ENCODE measurements at regions not wholly inside any gene's neighbourhood (a gene's known extent, or its start where the extent isn't known, plus 50 kb on each side); places are given as distances from the start of the nearest gene placed in this dataset.

DNA sequence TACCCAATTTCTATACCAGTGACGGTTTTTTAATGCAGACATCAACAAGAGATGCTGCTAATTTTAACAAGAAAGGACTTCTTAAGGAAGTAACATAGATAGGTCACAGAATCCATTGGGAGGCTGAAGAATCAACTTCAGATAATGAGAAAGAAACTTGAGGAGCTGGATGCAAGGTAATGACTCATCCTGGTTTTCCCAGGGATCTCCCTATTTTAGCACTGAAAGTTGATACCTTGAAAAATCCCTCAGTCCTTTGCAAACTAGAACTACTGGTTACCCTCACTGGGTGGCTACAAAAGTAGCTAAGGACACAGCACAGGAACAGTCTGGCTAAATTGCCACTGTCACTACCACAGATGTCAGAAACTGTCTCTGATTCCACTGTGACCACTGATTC is 561.9 kb downstream of the FLRT2 start:
- dilution Hi-C loops (cut with MboI; ENCODE audit: extremely low pct_ligation_motif_present, low sequenced_read_pairs) = no loop called here
- Histone ChIP-seq H3K9me1 (replicated peaks; ENCODE audit: control insufficient read depth, extremely low read depth, insufficient read depth, low read length) (no peaks in the 10 kb centered on the region), H3K79me2 (ENCODE audit: control insufficient read depth, insufficient read depth, low read length) (no peaks in the 10 kb centered on the region), H2AFZ (ENCODE audit: low read depth, low read length) (no peak overlapping the region), H3K4me2 (ENCODE audit: insufficient read depth, low read length) (no peak overlapping the region), H3K9me3 (replicated peaks; ENCODE audit: control insufficient read depth, insufficient read depth, low read length) (no peaks in the 10 kb centered on the region), H3K4me3 (replicated peaks in 1 of 3; ENCODE audit: insufficient read depth in 1 of 3, low read depth in 1 of 3, low read length in 3 of 3) (no peak overlapping the region), H3K4me1 (ENCODE audit: control insufficient read depth, extremely low read depth, insufficient read depth, low read length) (no peaks in the 10 kb centered on the region), H3K9ac (replicated peaks; ENCODE audit: extremely low read depth, insufficient read depth, low read length) (no peak overlapping the region), H3K36me3 (ENCODE audit: control insufficient read depth in 2 of 2, extremely low read depth in 1 of 2, insufficient read depth in 2 of 2, low read length in 2 of 2) (no peaks in the 10 kb centered on the region), H3K27me3 (ENCODE audit: control insufficient read depth in 2 of 2, insufficient read depth in 2 of 2, low read length in 2 of 2) (no peaks in the 10 kb centered on the region), H4K20me1 (replicated peaks; ENCODE audit: control insufficient read depth, extremely low read depth, insufficient read depth, low read length) (no peaks in the 10 kb centered on the region), H3K27ac (ENCODE audit: insufficient read depth, low read depth, low read length) (no peak overlapping the region)
- TF ChIP-seq, protein P1, sequence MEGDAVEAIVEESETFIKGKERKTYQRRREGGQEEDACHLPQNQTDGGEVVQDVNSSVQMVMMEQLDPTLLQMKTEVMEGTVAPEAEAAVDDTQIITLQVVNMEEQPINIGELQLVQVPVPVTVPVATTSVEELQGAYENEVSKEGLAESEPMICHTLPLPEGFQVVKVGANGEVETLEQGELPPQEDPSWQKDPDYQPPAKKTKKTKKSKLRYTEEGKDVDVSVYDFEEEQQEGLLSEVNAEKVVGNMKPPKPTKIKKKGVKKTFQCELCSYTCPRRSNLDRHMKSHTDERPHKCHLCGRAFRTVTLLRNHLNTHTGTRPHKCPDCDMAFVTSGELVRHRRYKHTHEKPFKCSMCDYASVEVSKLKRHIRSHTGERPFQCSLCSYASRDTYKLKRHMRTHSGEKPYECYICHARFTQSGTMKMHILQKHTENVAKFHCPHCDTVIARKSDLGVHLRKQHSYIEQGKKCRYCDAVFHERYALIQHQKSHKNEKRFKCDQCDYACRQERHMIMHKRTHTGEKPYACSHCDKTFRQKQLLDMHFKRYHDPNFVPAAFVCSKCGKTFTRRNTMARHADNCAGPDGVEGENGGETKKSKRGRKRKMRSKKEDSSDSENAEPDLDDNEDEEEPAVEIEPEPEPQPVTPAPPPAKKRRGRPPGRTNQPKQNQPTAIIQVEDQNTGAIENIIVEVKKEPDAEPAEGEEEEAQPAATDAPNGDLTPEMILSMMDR (IDR thresholded peaks at IDR 0.05; ENCODE audit: extremely low read depth in 1 of 2, insufficient read depth in 1 of 2, low read depth in 1 of 2, low read length in 2 of 2) = no peak
- TF ChIP-seq JUN (IDR thresholded peaks at IDR 0.05; ENCODE audit: borderline replicate concordance, insufficient read depth, insufficient read length, low read depth) (no peak), MYC (IDR thresholded peaks at IDR 0.05; ENCODE audit: low read depth, low read length) (no peak), FOS (IDR thresholded peaks at IDR 0.05; ENCODE audit: borderline replicate concordance, insufficient read depth, low read length) (no peak), GATA2 (IDR thresholded peaks at IDR 0.05; ENCODE audit: insufficient read depth, insufficient read length, low read depth, low read length) (no peak), POLR2A (IDR thresholded peaks at IDR 0.05; ENCODE audit: low read depth, low read length) (no peak), POLR2AphosphoS5 (IDR thresholded peaks at IDR 0.05; ENCODE audit: insufficient read depth, low read depth, low read length) (no peak)
- ChIA-PET POLR2A (no interaction called here), CTCF (no interaction called here)
- no TSS peak for BruUV-seq (replicated peaks)
- FAIRE-seq (no peak), DNase-seq (ENCODE audit: low read depth, low spot score) (no peak)
- intact Hi-C loops (cut with micrococcal nuclease) = no loop called here

- no peak overlapping the region for H3K4me2 ChIP-seq (ENCODE audit: insufficient read depth, low read length)
- no peaks in the 10 kb centered on the region for H3K9me3 ChIP-seq (replicated peaks; ENCODE audit: control insufficient read depth, insufficient read depth, low read length)
- TF ChIP-seq POLR2A (IDR thresholded peaks at IDR 0.05; ENCODE audit: low read depth, low read length) (no peak), GATA2 (IDR thresholded peaks at IDR 0.05; ENCODE audit: insufficient read depth, insufficient read length, low read depth, low read length) (no peak), FOS (IDR thresholded peaks at IDR 0.05; ENCODE audit: borderline replicate concordance, insufficient read depth, low read length) (no peak), MYC (IDR thresholded peaks at IDR 0.05; ENCODE audit: low read depth, low read length) (no peak), JUN (IDR thresholded peaks at IDR 0.05; ENCODE audit: borderline replicate concordance, insufficient read depth, insufficient read length, low read depth) (no peak), POLR2AphosphoS5 (IDR thresholded peaks at IDR 0.05; ENCODE audit: insufficient read depth, low read depth, low read length) (no peak), MAX (IDR thresholded peaks at IDR 0.05; ENCODE audit: insufficient read depth, insufficient read length) (no peak), EZH2 (IDR thresholded peaks at IDR 0.05; ENCODE audit: borderline replicate concordance, low read depth, low read length, severe bottlenecking) (no peak)
- TF ChIP-seq, protein P1 (IDR thresholded peaks at IDR 0.05; ENCODE audit: extremely low read depth in 1 of 2, insufficient read depth in 1 of 2, low read depth in 1 of 2, low read length in 2 of 2) = no peak
- DNase-seq (ENCODE audit: low read depth, low spot score) (no peak), FAIRE-seq (no peak)
- BruUV-seq (replicated peaks) = no TSS peak
- intact Hi-C loops (cut with micrococcal nuclease) = no loop called here
- H4K20me1 ChIP-seq (replicated peaks; ENCODE audit: control insufficient read depth, extremely low read depth, insufficient read depth, low read length) = no peaks in the 10 kb centered on the region
- H3K27ac ChIP-seq (ENCODE audit: insufficient read depth, low read depth, low read length) = no peak overlapping the region
- H3K36me3 ChIP-seq (ENCODE audit: control insufficient read depth in 2 of 2, extremely low read depth in 1 of 2, insufficient read depth in 2 of 2, low read length in 2 of 2) = no peaks in the 10 kb centered on the region
- dilution Hi-C loops (cut with MboI; ENCODE audit: extremely low pct_ligation_motif_present, low sequenced_read_pairs) = no loop called here
- H3K9ac ChIP-seq (replicated peaks; ENCODE audit: extremely low read depth, insufficient read depth, low read length) = no peak overlapping the region
- no peaks in the 10 kb centered on the region for H3K27me3 ChIP-seq (ENCODE audit: control insufficient read depth in 2 of 2, insufficient read depth in 2 of 2, low read length in 2 of 2)
- no peaks in the 10 kb centered on the region for H3K9me1 ChIP-seq (replicated peaks; ENCODE audit: control insufficient read depth, extremely low read depth, insufficient read depth, low read length)
- CTCF ChIA-PET = no interaction called here
- H3K4me3 ChIP-seq (replicated peaks in 1 of 3; ENCODE audit: insufficient read depth in 1 of 3, low read depth in 1 of 3, low read length in 3 of 3) = no peak overlapping the region
- no peaks in the 10 kb centered on the region for H3K4me1 ChIP-seq (ENCODE audit: control insufficient read depth, extremely low read depth, insufficient read depth, low read length)
- POLR2A ChIA-PET = no interaction called here
- no peak overlapping the region for H2AFZ ChIP-seq (ENCODE audit: low read depth, low read length)
- no peaks in the 10 kb centered on the region for H3K79me2 ChIP-seq (ENCODE audit: control insufficient read depth, insufficient read depth, low read length)
Observed at GRCh38 chr14:86088156-86088555, 558.2 kb downstream of the FLRT2 start.
